Panc1 (cell line): ENCODE measurements at regions not wholly inside any gene's neighbourhood (a gene's known extent, or its start where the extent isn't known, plus 50 kb on each side); places are given as distances from the start of the nearest gene placed in this dataset.

Experiments
- CTCF ChIP-seq: fragments of 450-650 bp; IDR thresholded peaks from 2 replicates; pipeline ENCODE4 v1.5.1; 2017; ENCODE audit warnings: mild to moderate bottlenecking
- SIN3A ChIP-seq: IDR thresholded peaks from 2 replicates; pipeline ENCODE4 v1.6.1; 2012; ENCODE audit warnings: low read depth, mild to moderate bottlenecking, low read length, moderate library complexity, borderline replicate concordance; ENCODE audit not compliant: insufficient read depth

GRCh38 chr10:16384021-16384420 lies 52.8 kb upstream of the PTER start:
- TF ChIP-seq CTCF, result no peak
- TF ChIP-seq SIN3A, result no peak
